PC-9 (cell line): ENCODE measurements at regions not wholly inside any gene's neighbourhood (a gene's known extent, or its start where the extent isn't known, plus 50 kb on each side); places are given as distances from the start of the nearest gene placed in this dataset.

ENCODE experiments used
- BruUV-seq: library from RNA; stranded (reverse); fragments of 400-500 nt; replicated peaks from 2 replicates; lab custom pipeline; 2021; lab: Mats Ljungman, UMichigan
- CTCF ChIA-PET: fragments of 300-600 bp; sonication (Branson Sonifier 250); formaldehyde crosslinking; loops from one replicate; lab custom pipeline; 2022; ENCODE audit warnings: antibody characterized with exemption; lab: Charles Lee
- POLR2A ChIA-PET: fragments of 300-600 bp; sonication (Branson Sonifier 250); formaldehyde crosslinking; loops from one replicate; lab custom pipeline; 2022; ENCODE audit warnings: antibody characterized with exemption; ENCODE audit not compliant: unreplicated experiment; lab: Charles Lee
- DNase-seq, 2 experiments: peaks; one replicate each; pipeline versions ENCODE4 v3.0.0 to v3.0.0-alpha.2; 2015 to 2022; ENCODE audit warnings: mixed read lengths in 1 of 2
- H2AFZ ChIP-seq: fragments of 200-600 bp; sonication (generic); 2 replicates; pipeline ENCODE4 v1.8.1; 2017; ENCODE audit warnings: antibody characterized with exemption
- H3F3A ChIP-seq: fragments of 200-600 bp; sonication (generic); 2 replicates; pipeline ENCODE4 v1.8.1; 2017; ENCODE audit warnings: antibody characterized with exemption, mild to moderate bottlenecking, low read depth; ENCODE audit not compliant: insufficient read depth
- H3K27ac ChIP-seq: fragments of 200-600 bp; sonication (generic); 2 replicates; pipeline ENCODE4 v1.6.1; 2016; ENCODE audit warnings: mixed run types
- H3K27me3 ChIP-seq: fragments of 200-600 bp; sonication (generic); 2 replicates; pipeline ENCODE4 v1.6.1; 2016; ENCODE audit warnings: low read depth, mixed run types; ENCODE audit not compliant: insufficient read depth
- H3K36me3 ChIP-seq: fragments of 200-600 bp; sonication (generic); 2 replicates; pipeline ENCODE4 v1.6.1; 2016; ENCODE audit warnings: low read depth, mixed run types
- H3K4me1 ChIP-seq: fragments of 200-600 bp; sonication (generic); replicated peaks from 2 replicates; pipeline ENCODE4 v1.6.1; 2016; ENCODE audit warnings: mixed run types; ENCODE audit not compliant: insufficient read depth
- H3K4me2 ChIP-seq: fragments of 200-600 bp; sonication (generic); 2 replicates; pipeline ENCODE4 v1.6.1; 2017; ENCODE audit warnings: mixed run types
- H3K4me3 ChIP-seq: fragments of 200-600 bp; sonication (generic); 2 replicates; pipeline ENCODE4 v1.6.1; 2016; ENCODE audit warnings: mixed run types
- H3K79me2 ChIP-seq: fragments of 200-600 bp; sonication (generic); 2 replicates; pipeline ENCODE4 v1.6.1; 2017; ENCODE audit warnings: low read depth, mixed run types
- H3K9me2 ChIP-seq: fragments of 200-600 bp; sonication (generic); 2 replicates; pipeline ENCODE4 v1.8.1; 2017; ENCODE audit warnings: mild to moderate bottlenecking; ENCODE audit not compliant: insufficient read depth
- H3K9me3 ChIP-seq: fragments of 200-600 bp; sonication (generic); 2 replicates; pipeline ENCODE4 v1.8.1; 2016; ENCODE audit warnings: low read depth; ENCODE audit not compliant: insufficient read depth
- H4K20me1 ChIP-seq: fragments of 200-600 bp; sonication (generic); 2 replicates; pipeline ENCODE4 v1.8.1; 2017; ENCODE audit not compliant: insufficient read depth
- CTCF ChIP-seq: fragments of 200-600 bp; sonication (generic); conservative IDR thresholded peaks from 2 replicates; pipeline ENCODE4 v1.6.1; 2017; ENCODE audit warnings: mixed run types, antibody characterized with exemption, mild to moderate bottlenecking, moderate library complexity
- EZH2 ChIP-seq: fragments of 200-600 bp; sonication (generic); IDR thresholded peaks from 2 replicates; pipeline ENCODE4 v1.8.0; 2017; ENCODE audit warnings: antibody characterized with exemption, low read depth
- intact Hi-C: fragments of 100-400 bp; cut with micrococcal nuclease; formaldehyde crosslinking; loops from one replicate; pipeline ENCODE4 v1.10.0; 2022; ENCODE audit not compliant: unreplicated experiment

- DNase-seq: no peak
- Histone ChIP-seq H3K27me3 (no peaks in the 10 kb centered on the region), H3K4me2 (no peak overlapping the region), H4K20me1 (no peaks in the 10 kb centered on the region), H3F3A (no peaks in the 10 kb centered on the region), H3K27ac (no peak overlapping the region), H2AFZ (no peak overlapping the region), H3K4me3 (no peak overlapping the region), H3K4me1 (no peaks in the 10 kb centered on the region), H3K79me2 (no peaks in the 10 kb centered on the region), H3K36me3 (no peaks in the 10 kb centered on the region), H3K9me2 (peaks cover 6% of the 10 kb centered on the region; the same call in 1 of the 2 replicates), H3K9me3 (no peaks in the 10 kb centered on the region)
- ChIA-PET CTCF (no interaction called here), POLR2A (no interaction called here)
- no TSS peak for BruUV-seq
- intact Hi-C loops: no loop called here
- TF ChIP-seq EZH2: no peak
- no peak for TF ChIP-seq CTCF
Observed at GRCh38 chr2:62597323-62597722, 91.3 kb upstream of the TMEM17 start.

GRCh38 chr2:62596061-62596921 is 90.3 kb upstream of the TMEM17 start:
- no peak for TF ChIP-seq CTCF
- TF ChIP-seq EZH2: no peak
- H3K27me3 ChIP-seq: no peaks in the 10 kb centered on the region
- CTCF ChIA-PET: no interaction called here
- no peak overlapping the region for H3K4me2 ChIP-seq
- peaks cover 6% of the 10 kb centered on the region; the same call in 1 of the 2 replicates for H3K9me2 ChIP-seq
- intact Hi-C loops: no loop called here
- no TSS peak for BruUV-seq
- H3K79me2 ChIP-seq: no peaks in the 10 kb centered on the region
- no peak for DNase-seq
- no peaks in the 10 kb centered on the region for H3F3A ChIP-seq
- no peaks in the 10 kb centered on the region for H4K20me1 ChIP-seq
- H3K4me1 ChIP-seq: no peaks in the 10 kb centered on the region
- no peak overlapping the region for H2AFZ ChIP-seq
- POLR2A ChIA-PET: no interaction called here
- no peaks in the 10 kb centered on the region for H3K36me3 ChIP-seq
- no peak overlapping the region for H3K27ac ChIP-seq
- H3K9me3 ChIP-seq: no peaks in the 10 kb centered on the region
- H3K4me3 ChIP-seq: no peak overlapping the region

- BruUV-seq: no TSS peak
- H3K4me2 ChIP-seq: no peak overlapping the region
- no peak overlapping the region for H3K27ac ChIP-seq
- H3K36me3 ChIP-seq: no peaks in the 10 kb centered on the region
- ChIA-PET CTCF (no interaction called here), POLR2A (no interaction called here)
- no peak overlapping the region for H2AFZ ChIP-seq
- no peaks in the 10 kb centered on the region for H3K79me2 ChIP-seq
- no peak overlapping the region for H3K4me3 ChIP-seq
- no peaks in the 10 kb centered on the region for H3K9me3 ChIP-seq
- no peak for DNase-seq
- H3K9me2 ChIP-seq: peaks cover 6% of the 10 kb centered on the region; the same call in 1 of the 2 replicates
- no peaks in the 10 kb centered on the region for H4K20me1 ChIP-seq
- H3F3A ChIP-seq: no peaks in the 10 kb centered on the region
- H3K4me1 ChIP-seq: no peaks in the 10 kb centered on the region
- no peak for TF ChIP-seq CTCF
- TF ChIP-seq EZH2: no peak
- H3K27me3 ChIP-seq: no peaks in the 10 kb centered on the region
- intact Hi-C loops: no loop called here
Observed at GRCh38 chr2:62595474-62595873, 89.5 kb upstream of the TMEM17 start.
